ENCODE measurements at regions not wholly inside any gene's neighbourhood (a gene's known extent, or its start where the extent isn't known, plus 50 kb on each side); places are given as distances from the start of the nearest gene placed in this dataset.

- Histone ChIP-seq H3K9me3 (ENCODE audit: low read depth) (no peaks in the 10 kb centered on the region), H3K36me3 (no peaks in the 10 kb centered on the region), H3K27ac (no peak overlapping the region), H3K4me3 (no peak overlapping the region), H3K4me1 (ENCODE audit: low read depth) (peaks cover 5% of the 10 kb centered on the region), H3K27me3 (no peaks in the 10 kb centered on the region)
- peak in 1 of 2 donors; percentile 21 for DNase-seq (ENCODE audit: low read depth in 1 of 2, low spot score in 1 of 2)
- TF ChIP-seq CTCF (IDR thresholded peaks at IDR 0.05; ENCODE audit: low read depth, low read length), result no peak
Observed at GRCh38 chr13:65342541-65343337, 1887.4 kb downstream of the PCDH9 start.

- DNase-seq (ENCODE audit: low read depth in 1 of 2, low spot score in 1 of 2), result no peak
- H3K9me3 ChIP-seq (ENCODE audit: low read depth), result no peaks in the 10 kb centered on the region
- H3K27me3 ChIP-seq, result no peaks in the 10 kb centered on the region
- TF ChIP-seq CTCF (IDR thresholded peaks at IDR 0.05; ENCODE audit: low read depth, low read length), result no peak
- H3K4me3 ChIP-seq, result no peak overlapping the region
- H3K27ac ChIP-seq, result no peak overlapping the region
- H3K36me3 ChIP-seq, result no peaks in the 10 kb centered on the region
- peaks cover 3% of the 10 kb centered on the region for H3K4me1 ChIP-seq (ENCODE audit: low read depth)
Observed at GRCh38 chr13:65339241-65339640, 1890.9 kb downstream of the PCDH9 start.

- Histone ChIP-seq H3K27me3 (no peaks in the 10 kb centered on the region), H3K27ac (no peak overlapping the region), H3K4me3 (no peak overlapping the region), H3K36me3 (no peaks in the 10 kb centered on the region), H3K4me1 (ENCODE audit: low read depth) (no peaks in the 10 kb centered on the region), H3K9me3 (ENCODE audit: low read depth) (no peaks in the 10 kb centered on the region)
- peak in 1 of 2 donors; percentile 92 for DNase-seq (ENCODE audit: low read depth in 1 of 2, low spot score in 1 of 2)
- TF ChIP-seq CTCF (IDR thresholded peaks at IDR 0.05; ENCODE audit: low read depth, low read length), result no peak
Observed at GRCh38 chr13:65336916-65337315, 1893.2 kb downstream of the PCDH9 start.

GRCh38 chr13:65336087-65336749 is 1893.9 kb downstream of the PCDH9 start:
- no peaks in the 10 kb centered on the region for H3K9me3 ChIP-seq (ENCODE audit: low read depth)
- no peak for DNase-seq (ENCODE audit: low read depth in 1 of 2, low spot score in 1 of 2)
- no peak overlapping the region for H3K4me3 ChIP-seq
- H3K36me3 ChIP-seq, result no peaks in the 10 kb centered on the region
- no peaks in the 10 kb centered on the region for H3K27me3 ChIP-seq
- H3K4me1 ChIP-seq (ENCODE audit: low read depth), result no peaks in the 10 kb centered on the region
- no peak overlapping the region for H3K27ac ChIP-seq
- TF ChIP-seq CTCF (IDR thresholded peaks at IDR 0.05; ENCODE audit: low read depth, low read length), result no peak

- DNase-seq (ENCODE audit: low read depth in 1 of 2, low spot score in 1 of 2), result no peak
- Histone ChIP-seq H3K36me3 (no peaks in the 10 kb centered on the region), H3K4me3 (no peak overlapping the region), H3K27me3 (no peaks in the 10 kb centered on the region), H3K4me1 (ENCODE audit: low read depth) (no peaks in the 10 kb centered on the region), H3K9me3 (ENCODE audit: low read depth) (no peaks in the 10 kb centered on the region), H3K27ac (no peak overlapping the region)
- no peak for TF ChIP-seq CTCF (IDR thresholded peaks at IDR 0.05; ENCODE audit: low read depth, low read length)
Observed at GRCh38 chr13:65330691-65331090, 1899.4 kb downstream of the PCDH9 start.
